ENCODE measurements at regions not wholly inside any gene's neighbourhood (a gene's known extent, or its start where the extent isn't known, plus 50 kb on each side); places are given as distances from the start of the nearest gene placed in this dataset.

DNA sequence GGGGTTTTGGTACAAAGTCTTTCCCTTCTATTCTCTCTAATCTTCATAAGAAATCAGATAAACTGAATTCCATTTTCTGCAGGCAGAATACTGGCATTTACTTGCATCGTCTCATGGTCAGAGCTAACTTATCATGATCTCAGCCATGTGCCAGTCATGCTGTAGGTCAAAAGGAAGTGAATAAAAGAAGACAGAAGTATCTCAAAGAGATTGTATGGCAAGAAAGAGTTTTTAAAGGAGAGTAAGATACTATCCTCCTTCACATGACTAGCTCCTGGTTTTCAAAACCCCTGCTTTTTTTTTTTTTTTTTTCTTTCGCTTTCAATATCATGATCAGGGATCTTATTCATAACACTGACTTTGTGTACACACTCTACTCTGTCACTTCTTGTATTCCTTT, 398.3 kb downstream of the C6orf118 start:
- no peak for DNase-seq

DNA sequence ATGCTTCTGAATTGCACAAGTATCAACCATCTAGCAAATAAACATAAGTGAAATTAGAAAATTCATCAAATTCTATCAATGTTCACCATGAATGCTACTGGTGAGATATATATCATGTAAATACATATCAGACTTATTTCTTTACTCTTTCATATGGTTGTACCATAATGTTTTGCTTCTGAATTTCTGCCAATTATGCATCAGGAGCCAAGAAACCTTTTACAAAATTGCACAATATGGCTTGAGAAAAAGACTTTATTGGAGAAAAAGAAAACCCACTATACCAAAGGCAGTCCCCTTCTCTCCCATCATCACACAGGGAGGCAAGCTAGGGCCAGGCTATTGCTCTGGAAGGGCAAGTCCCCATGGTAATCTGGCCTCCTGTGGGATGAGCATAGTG, 402.6 kb downstream of the C6orf118 start:
- no peak for DNase-seq

DNA sequence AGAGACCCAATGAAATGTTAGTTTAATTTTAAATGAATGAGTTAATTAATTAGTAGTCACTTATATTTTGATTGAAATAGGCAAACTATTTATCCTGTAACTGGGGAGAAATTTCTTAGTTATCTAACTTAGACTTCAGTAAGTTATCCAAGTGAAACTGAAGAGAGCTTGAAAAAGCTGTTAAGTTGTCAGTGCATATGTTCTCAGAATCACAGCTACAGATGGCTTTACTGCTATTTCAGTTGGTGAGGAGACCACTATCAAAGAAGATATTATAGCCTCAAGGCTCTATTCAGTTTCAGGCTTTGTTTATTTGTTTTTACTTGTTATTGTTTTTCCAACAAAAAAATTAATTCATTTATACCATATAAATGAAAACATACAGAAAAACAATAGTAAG, 404.1 kb downstream of the C6orf118 start:
- DNase-seq, result no peak

DNA sequence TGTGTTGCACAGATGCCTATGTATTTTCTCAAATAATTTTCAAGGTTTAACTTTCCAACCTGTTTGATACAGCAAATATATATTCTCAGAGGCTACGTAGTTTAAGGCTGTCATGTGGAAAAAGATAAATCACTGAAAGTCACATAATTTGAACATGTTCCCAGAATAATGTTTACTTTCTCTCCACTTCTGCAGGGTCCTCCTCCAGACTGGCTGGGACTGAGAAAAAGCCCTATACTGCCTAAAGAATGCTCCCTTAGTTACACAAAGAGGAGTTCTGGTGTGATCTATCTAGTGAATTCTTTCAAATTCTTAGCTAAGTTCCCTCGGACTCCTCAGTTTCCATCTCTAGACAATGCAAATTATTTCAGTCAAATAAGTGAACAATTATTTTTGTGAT, 411.0 kb downstream of the C6orf118 start:
- no peak for DNase-seq

DNA sequence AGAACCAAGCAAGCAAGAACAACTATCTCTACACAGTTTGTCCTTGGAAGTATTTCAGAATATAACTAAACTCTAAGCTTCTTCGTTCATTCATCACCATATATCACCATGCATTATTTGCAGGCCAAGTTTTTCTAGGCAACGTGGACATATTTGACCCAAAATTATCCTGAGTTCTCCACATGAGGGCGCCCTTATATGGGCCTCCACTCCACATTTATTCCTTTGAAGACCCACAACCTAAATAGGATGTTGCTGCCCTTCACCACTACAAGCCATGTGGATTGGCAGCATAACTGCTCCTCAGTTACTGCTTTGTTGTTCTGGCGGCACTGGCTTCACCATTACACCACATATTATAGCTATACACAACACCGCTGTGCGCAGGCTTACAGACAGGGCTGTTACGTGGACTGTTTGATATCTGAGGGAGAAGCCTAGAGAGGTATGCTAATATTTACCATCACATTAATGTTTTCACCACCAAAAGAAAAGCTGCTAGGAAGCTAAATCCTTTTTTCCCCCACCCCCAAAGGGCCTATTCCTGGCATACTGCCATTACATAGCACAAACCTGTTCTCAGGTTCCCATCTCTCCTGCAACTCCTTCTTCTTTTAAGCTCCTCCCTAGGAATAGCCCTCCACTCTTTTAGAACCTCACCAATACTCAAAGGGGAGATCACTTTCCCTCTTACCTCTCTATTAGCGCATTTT, 411.7 kb downstream of the C6orf118 start:
- no peak for DNase-seq

DNA sequence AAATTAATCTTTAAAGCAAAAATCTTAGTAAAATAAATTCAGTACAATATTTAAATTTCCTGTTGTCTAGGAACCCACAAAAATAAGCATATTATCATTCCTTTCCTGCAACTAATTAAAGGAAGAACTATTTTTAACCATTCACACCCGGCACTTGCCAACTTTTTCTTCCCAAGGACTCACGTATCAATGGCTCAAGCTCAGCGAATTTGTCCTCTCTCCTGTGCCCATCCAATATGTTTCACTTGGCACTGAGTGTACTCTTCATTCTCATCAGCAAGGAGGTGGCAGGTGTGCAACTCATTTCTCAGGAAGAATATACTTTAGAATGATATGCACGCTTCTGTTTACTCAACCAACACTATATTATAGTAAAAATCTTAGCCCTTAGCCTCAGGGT, 419.4 kb downstream of the C6orf118 start:
- no peak for DNase-seq

DNA sequence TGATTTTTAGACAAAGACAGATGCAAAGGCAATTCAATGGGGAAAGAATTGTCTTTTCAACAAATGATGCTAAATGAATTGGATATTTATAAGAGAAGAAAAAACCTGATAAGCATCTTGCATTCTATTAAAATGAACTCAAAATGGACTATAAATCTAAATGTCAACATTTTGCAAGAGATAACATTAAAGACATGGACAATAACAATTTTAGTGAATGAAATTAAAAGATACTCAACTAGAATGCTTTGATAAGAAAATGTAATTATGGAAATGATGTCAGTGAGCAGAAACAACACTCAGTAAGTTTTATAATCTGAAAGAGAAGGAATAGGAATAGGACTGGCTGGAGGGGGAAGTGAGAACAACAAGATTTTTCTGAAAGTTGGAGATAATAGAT, 421.7 kb downstream of the C6orf118 start:
- DNase-seq, result no peak

DNA sequence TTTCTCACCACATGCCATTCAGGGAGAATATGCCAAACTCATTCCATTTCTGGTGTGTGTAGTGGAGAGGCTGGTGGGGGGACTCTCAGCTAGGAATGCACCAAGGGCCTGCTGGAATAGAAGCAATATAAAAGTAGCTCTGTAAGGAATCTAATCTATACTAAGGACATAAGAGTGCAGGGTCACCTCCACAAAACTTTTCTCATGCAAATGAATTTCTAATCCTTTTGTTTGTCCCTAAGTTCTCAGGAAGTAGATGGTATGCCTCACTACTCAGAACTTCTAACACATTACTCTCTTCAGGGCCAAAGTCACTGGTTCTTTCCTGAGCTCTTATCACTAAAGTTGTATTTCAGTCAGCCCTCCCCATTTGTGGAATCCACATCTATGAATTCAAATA, 427.2 kb downstream of the C6orf118 start:
- DNase-seq, result no peak

DNA sequence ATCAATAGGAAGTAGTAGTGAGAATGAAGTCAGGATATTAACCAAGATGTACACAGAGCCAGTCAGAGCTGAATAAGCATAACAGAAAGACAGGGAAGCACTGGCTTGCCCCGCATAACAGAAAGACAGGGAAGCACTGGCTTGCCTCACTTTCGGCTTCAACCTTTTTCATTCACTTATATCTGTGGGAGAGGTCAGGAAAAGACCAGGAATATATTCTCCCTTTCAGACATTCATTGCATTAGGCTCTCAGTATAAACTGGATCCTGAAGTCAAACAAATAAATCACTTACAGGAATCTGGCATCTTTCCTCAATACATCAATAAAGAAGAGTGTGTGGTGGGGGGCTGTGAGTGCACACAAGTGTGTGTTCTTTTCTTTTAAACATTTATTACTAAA, 437.6 kb downstream of the C6orf118 start:
- DNase-seq, result no peak

DNA sequence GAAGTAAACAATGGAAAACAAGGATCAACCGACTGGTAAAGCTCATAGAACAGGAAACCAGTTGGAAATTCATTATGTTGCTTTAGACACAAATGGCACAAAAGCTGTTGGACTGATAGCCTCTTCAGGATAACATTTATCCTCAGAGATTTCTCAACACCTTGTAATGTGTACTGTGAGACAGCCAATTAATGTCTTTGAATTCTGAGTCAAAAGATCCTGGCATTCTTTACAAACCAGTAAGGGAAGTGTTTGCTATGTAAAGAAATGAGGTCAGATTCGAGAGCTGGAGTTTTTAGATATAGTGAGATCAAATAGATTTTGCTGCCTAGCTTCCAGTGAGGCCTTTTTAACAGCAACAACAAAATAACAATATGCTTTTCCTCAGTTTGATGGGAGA, 439.2 kb downstream of the C6orf118 start:
- DNase-seq, result no peak

DNA sequence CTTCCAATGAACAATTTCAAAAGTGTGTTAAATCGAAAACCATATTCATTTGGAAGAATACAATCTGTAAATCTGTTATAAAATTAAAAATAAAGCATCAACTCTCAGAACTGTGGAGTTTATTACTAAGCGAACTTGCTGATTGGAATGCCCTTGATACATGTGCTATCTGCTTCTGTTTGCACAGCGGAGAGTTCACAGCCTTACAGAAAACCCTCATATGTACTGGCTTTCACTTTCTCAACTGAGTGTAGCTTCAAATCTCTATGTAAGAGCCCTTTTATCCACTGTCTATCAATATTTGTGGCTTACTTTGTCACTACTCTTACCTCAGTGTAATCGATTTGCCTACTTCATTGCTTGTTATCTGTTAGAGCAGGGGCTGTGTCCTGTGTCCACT, 447.4 kb downstream of the C6orf118 start:
- no peak for DNase-seq

DNA sequence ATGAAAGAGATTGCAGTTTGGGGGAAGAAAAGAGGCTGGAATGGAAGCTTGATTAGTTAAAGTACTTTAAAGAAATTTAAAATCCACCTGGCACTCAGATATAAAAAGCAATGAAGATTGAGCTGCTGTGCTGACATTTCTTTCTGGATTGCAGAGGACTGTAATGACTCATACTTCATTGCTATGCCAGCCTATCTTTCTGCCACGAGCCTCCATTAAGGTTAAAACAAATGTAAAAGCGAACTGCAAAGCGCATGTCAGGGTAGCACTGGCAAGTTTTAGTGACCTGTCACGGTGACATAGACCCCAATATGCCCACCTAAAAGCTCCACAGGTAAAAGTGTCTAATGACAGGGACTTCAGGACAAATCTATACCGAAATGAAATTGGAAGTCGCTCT, 449.6 kb downstream of the C6orf118 start:
- no peak for DNase-seq

DNA sequence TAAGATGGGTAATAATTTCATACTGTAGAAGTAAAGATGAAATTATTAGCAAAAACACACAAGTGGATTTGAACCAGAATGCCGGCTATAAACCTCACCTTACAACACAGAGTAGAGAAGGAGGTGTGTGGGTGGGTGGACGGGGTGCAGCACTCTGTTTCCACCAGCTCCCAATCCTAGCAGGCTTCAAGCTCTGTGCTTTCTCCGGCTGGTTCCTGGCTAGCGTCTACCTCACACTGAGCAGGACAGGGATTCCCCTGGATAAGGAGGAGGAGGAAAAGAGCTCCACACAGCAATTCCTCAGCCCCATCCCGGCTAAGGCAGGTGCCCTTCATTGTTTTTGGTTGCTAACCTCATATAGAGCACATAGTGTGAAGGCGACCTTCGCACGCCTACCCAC, 453.3 kb downstream of the C6orf118 start:
- no peak for DNase-seq

DNA sequence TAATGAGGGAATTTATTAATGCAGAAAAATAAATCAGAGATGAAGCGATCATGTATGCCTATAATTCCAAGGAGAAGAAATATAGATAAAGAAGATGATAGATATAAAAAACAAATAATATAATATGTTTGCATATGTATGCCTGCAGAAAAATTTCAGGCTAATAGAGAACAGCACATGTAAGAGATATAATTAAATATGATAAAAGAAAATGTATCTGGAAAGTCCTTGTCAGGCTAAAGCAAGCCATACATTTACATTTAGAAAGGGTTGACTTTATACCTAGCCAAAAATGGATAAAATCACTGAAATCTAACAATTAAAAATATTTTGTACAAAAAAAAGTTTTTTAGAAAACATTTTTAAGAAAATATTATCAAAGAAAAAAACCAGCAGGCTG, 454.1 kb downstream of the C6orf118 start:
- no peak for DNase-seq

DNA sequence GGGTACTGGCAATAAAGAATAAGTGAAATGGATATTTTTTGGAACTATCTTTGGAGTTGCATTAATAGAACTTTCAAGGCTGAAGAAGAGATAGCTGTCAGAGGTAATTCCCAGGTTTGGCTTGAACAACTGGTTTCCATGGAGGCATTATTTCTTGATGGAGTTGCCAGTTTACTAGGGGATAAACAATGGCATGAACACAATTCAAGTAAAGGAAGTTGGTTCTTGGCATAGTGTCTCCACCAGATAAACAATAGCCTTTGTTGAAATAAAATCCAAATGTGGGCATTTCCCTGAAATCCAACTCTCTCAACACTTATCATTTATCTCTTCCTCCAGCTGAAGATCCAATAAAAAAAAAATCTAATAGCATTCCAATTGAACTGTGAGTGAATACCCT, 454.9 kb downstream of the C6orf118 start:
- no peak for DNase-seq

DNA sequence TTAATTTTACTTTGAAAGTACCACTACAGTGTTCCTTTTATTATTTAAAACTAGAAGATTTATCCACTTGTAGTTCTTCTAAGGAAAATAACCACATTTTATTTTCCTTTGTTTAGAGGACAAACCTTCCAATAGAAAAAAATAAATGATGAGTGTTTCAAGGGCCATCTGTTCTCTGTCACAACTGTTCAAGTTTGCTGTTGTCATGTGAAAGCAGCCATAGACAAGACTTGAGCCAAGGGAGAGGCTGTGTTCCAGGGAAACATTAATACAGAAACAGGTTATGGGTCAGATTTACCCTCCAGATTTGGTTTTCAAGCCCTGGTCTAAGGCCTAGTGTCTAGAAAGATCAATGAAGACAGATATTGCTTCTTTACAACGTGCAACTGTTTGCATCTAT, 463.6 kb downstream of the C6orf118 start:
- DNase-seq, result no peak

DNA sequence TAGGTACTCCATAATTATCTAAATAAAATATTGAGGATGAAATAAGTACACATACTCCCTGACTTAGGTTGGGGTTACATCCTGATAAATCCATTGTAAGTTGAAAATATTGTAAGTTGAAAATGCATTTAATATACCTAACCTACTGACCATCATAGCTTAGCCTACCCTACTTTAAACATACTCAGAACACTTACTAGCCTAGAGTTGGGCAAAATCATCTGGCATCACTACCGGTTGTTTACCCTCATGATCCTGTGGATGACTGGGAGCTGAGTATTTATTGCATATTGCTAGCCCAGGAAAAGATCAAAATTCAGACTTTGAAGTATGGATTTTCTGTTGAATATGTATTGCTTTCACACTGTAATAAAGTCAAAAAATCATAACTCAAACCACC, 467.3 kb downstream of the C6orf118 start:
- no peak for DNase-seq

DNA sequence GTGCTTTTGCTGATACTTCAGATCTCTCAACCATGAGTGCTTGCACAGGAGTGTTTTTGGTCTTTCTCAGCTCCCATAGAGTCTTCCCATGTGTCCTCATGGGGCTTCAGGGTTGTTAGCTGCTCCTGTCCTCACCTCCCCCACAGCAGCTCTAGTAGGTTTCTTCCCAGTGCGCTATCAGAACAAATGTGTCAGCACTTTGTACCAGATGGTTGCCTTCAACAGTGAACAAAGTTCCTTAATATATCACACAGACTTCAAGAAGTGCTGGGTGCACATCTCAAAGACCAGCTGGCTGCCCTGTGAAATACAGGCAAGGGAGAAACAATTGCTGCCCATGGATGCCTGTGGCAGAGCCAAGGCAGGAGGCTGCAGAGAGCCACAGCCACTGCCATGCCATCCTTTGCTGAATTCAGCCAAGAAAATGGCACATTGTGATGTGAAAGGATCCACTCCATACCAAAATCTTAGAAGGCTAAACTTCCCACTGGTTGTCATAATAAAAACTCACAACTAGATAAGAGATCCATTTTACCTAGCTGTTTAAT, 471.3 kb downstream of the C6orf118 start:
- DNase-seq, result no peak

DNA sequence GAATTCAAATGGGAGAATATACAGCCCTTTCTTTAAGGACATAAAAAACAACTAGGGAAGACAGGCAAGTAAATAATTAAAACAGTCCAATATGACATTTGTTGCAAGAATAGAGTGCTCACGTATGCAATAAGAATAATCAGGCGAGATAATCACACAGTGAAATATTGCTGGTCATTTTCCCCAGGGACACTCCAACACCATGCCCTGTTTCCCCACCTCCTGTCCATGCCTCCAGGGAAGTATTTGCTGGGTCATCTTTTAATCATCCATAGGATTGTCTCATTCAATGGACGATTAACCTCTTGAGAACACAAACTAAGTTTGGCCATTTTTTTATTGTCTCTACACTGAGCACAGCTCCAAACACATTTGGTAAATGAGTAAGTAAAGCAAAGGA, 472.9 kb downstream of the C6orf118 start:
- DNase-seq, result no peak

DNA sequence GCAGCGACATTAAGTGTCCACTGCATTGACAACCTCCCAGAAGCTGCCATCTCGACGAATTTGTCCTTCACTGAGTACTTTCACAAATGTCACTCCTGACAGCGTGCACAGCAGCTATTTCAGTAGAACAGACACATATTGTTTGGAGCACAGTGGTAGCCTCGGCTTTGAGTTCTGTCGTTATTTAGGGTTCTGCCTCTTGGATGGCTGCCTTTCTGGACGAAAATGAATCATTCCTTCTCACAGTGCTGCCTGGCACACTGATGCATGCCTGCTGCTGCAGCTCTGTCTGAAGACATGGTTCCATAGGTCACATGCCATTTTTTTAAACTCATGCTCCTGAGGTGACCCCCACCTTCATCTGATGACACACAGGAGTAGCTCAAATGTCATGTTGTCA, 477.0 kb downstream of the C6orf118 start:
- DNase-seq, result no peak

DNA sequence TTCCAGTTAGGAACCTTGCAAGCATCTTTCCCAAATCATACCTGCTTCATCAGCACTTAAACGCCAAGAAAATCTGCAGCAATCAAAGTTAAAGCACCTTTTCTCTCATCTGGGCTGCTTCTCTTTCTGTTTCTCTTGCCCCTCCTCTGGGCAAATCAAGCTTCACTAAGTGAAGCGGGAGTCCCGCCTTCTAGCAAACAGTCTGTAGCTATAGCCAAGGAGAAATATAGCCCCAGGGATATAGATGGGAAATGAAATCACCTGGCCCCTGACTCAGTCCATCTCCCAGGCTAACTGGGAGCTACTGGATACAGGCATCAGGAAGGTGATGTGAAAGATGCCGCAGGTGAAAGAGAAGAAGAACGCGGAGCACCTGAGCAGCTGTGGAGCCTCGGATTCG, 481.9 kb downstream of the C6orf118 start:
- DNase-seq, result no peak

DNA sequence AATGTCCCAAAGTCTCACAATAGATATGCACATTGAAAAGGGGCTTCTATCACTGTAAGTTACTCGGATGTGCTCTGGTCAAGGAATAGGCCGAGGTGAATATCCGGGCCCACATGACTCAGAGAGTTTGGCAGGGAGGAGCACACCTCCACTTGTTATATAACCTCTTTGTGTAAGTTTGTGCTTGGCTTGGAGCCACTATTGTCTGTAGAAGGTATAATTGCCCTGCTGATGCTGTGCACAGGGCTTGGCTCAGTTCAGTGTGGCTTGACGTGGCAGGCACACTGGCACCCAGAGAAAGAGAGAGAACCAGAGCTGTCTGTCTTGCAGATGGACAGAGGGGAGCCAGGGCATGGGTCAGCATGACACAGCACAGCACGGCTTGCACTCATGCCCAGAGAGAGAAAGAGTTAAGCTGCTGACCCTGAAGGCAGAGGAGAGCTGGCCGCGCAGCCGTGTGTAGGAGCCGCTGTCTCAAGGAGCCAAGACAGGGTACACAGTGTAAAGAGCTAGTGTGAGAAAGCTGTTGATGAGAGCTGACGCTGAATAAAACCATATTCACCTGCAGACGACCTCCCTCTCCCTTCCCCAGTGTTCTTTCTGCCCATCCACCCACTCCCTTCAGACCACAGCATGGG, 482.5 kb downstream of the C6orf118 start:
- no peak for DNase-seq

DNA sequence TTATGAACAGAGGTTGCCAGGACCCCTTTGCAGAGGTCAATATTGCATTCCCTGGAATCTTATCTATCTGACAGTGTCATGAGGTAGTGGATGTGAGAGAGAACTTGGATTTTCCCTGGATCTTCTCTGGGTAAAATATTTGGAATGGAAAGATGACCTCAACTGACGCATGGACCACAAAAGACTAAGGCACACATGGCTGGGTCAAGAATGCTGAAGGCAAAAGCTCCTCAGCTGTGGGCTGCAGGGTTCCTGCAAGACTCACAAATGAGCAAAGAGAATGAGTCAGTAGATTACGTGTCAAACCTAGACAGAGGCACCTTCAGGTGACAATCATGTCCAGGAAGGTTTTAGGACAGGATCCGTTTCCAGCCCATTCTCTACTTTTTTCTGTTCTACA, 484.0 kb downstream of the C6orf118 start:
- DNase-seq, result no peak

DNA sequence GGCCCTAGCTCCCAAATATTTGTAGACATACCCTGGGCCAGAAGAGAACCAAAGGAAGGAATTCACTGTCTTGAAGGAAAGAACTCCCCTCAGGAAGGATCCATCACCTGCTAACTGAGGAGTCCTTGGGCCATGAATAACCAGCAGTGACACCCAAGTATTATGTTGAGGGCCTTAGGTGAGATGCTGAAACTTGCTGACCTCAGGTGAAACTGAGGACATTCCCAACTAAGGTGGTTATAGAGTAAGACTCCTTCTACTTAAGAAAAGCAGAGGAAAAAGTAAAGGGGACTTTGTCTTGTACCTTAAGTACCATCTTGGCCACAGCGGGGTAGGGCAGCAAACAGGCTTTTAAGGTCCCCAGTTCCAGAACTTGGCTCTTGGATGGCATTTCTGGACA, 491.7 kb downstream of the C6orf118 start:
- no peak for DNase-seq

DNA sequence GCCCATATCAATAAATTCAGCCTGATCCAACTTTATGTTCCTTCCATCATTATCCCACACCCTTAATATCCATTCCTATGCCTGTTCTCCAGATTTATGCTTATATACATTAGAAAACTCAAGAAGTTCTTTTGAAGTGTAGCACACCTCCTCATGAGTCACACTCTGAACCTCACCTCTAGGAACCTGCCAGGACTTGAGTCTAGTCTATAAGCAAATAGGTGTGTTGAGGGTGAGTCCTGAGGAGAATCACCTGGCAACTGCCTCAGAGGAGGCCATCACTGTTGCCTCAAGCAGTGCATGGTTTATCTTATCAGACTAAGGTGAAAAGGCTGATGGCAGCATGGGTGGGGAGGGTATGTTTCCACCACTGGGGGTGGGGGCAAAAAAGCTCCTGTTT, 496.7 kb downstream of the C6orf118 start:
- DNase-seq, result no peak
